Midbrain (tissue), 1 donor: ENCODE measurements at regions not wholly inside any gene's neighbourhood (a gene's known extent, or its start where the extent isn't known, plus 50 kb on each side); places are given as distances from the start of the nearest gene placed in this dataset.
"Not testable (repeated sequence)": the region's sequence is repeated elsewhere in the genome, so short reads cannot be mapped to it uniquely, and the experiment has no call there.

ENCODE experiments used
- DNase-seq: peaks from one replicate; lab custom pipeline; 2025; lab: John Stamatoyannopoulos, UW

DNA sequence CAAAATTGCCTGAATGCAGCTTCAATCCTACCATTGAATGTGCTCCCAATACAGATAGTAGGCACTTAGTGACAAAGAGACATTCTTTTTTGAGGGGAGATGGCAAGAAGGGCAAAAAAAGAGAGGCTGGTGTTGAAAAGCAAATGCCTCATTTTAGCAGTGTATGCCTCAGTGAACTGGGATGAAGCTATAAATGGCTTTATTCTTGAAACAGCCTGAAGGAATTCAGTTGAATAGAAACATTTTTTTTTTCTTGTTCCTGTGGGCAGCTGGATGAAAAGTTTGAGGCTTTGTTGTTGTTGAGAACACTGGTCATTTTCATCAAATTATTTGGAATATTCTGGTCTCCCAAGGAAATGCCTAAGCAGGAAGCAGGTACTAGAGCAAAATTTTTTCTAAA lies 228.9 kb downstream of the RNF144A start:
- peak; percentile 1 for DNase-seq

- DNase-seq = no peak
These were observed 237.4 kb downstream of the RNF144A start for GRCh38 chr2:7154656-7155055.

- no peak for DNase-seq
These were observed 244.3 kb downstream of the RNF144A start for GRCh38 chr2:7161501-7161900.

DNA sequence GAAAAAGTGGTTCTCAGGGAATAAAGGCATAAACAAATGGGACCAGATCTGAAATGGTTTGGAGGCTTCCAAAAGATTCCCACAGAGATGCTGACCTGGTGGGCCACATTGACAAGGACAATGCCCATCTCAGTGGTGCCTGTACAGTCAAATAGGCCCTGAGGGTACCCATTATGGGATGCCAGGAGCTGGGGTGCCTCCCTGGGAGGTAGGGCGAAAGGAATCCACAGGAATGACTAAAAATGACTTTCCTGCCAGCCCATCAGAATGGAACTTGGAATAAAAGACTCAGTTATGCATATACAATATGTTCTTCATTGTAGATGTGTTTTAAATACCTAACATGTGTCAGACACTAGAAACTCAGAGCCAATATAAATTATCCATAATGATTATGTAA lies 248.5 kb downstream of the RNF144A start:
- DNase-seq = no peak

- no peak for DNase-seq
These were observed 250.7 kb downstream of the RNF144A start for GRCh38 chr2:7167801-7168411.

GRCh38 chr2:7169593-7169992 lies 252.4 kb downstream of the RNF144A start:
- no peak for DNase-seq

DNA sequence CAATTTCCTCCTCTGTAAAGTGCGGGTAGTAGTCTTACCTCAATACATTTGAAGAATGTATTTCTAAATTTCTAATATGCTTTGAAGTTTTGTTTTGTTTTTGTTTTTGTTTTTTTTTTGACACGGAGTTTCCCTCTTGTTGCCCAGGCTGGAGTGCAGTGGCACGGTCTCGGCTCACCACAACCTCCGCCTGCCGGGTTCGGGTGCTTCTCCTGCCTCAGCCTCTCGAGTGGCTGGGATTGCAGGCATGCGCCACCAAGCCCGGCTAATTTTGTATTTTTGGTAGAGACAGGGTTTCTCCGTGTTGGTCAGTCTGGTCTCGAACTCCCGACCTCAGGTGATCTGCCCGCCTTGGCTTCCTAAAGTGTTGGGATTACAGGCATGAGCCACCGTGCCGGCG lies 261.8 kb downstream of the RNF144A start:
- not testable (repeated sequence) for DNase-seq

DNA sequence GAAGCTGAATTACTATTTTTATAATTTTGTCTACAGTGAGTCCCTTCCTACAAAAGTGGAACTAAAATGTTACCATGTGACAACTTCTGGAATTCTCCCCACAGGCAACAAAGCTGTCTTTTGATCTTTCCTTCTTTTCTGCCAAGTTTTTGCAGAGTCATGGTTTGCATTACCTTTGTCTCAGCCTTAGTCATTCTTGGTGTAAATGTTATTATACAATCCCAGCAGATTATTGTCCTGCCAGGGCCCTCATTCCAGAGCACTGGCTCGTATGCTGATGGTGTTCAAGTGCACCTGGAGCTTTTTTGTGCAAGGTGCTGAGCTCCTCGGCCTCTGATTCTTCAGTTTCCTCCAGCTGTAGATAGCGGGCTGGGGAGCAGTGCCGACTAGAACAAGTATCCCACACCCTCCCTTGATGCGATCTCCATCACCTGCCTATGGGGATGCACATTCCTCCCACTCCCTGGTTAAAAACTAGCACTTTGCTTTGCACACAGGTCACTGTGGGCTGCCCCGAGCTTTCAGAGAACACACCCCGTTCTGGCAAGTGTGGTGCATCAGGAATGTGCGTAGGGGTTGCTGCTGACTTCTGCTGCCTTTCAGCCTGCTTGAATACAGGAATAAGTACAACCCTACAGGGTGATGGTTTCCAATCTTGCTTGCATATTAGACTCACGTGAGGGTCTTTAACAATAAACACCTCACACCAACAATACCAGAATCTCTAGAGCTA lies 263.6 kb downstream of the RNF144A start:
- DNase-seq = no peak

DNA sequence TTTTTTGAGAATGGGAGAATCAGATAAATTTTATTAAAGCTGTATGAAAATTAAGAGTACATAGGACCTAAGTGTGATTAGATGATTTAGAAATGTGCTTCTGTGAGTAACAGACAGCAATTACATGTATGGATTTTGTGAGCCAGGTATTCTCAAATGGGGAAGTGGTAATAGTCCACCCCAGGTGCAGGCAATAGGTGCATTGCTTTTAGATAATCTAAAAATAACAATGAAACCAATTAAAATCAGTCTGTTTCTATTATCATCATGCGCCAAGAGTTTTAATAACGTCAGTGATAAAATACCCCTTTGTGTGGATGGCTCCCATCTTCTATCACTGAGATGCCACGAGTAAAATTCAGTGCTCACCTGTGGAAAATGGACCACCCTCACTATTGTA lies 265.3 kb downstream of the RNF144A start:
- DNase-seq = no peak

GRCh38 chr2:7189106-7189505 lies 271.9 kb downstream of the RNF144A start:
- DNase-seq = no peak

GRCh38 chr2:7190587-7191324 lies 273.5 kb downstream of the RNF144A start:
- no peak for DNase-seq

DNA sequence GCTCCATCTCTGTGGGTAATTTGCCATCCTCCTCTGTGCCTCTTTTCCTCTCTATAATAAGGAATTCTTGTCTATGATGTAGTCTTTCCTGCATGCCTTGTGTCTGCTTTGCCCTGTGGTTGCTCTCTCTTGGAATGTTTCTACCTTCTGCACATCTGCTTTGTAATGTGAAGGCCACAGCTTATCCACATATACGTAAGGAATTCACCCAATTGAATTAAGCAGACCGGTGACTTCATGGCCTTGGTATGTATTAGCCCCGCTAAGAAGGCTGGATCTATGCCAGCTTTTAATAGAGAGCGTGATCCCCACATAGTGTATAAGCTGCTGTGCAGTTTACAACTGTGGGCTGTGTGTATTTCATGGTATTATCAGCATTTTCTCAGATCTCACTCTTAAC lies 274.7 kb downstream of the RNF144A start:
- no peak for DNase-seq

- no peak for DNase-seq
These were observed 276.2 kb downstream of the RNF144A start for GRCh38 chr2:7193457-7193856.

- no peak for DNase-seq
These were observed 277.7 kb downstream of the RNF144A start for GRCh38 chr2:7194950-7195349.

GRCh38 chr2:7196883-7197282 lies 279.7 kb downstream of the RNF144A start:
- DNase-seq = no peak

- no peak for DNase-seq
These were observed 284.6 kb downstream of the RNF144A start for GRCh38 chr2:7201851-7202250.

GRCh38 chr2:7203056-7203467 lies 285.9 kb downstream of the RNF144A start:
- DNase-seq = peak; percentile 63

- DNase-seq = no peak
These were observed 288.1 kb downstream of the RNF144A start for GRCh38 chr2:7205151-7205830.

DNA sequence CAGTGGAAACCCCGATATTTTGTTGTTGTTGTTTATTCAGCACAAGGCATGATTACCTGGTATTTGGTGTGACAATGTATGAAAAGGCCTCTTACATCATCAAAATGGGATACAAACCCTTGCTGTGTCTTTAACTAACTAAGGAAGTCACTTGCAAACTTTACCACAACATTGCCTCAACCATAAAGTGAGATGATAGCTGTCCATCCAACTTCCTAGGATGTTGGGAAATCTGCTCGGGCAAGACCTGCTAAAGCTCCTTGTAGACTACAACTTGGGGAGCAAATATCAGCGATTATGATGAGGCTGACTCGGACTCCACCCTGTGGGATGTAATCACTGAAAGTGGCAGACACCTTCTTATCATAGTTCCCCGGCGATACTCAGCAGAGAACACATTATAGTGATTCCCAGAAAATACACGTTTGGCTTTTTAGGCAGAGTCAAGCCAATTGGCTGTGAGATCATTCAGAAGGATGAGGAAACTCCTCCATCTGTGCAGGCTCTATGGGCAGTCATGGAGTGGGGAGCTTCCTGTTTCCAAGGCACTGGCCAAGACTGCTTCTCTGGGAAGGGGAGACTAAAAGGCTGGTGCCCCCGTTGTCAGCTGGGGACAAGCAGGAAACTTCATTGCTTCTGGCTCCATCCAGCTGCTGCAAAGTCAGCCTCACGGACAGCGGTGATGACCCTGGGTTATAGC lies 289.0 kb downstream of the RNF144A start:
- DNase-seq = no peak

- DNase-seq = no peak
These were observed 290.4 kb downstream of the RNF144A start for GRCh38 chr2:7207631-7208030.

DNA sequence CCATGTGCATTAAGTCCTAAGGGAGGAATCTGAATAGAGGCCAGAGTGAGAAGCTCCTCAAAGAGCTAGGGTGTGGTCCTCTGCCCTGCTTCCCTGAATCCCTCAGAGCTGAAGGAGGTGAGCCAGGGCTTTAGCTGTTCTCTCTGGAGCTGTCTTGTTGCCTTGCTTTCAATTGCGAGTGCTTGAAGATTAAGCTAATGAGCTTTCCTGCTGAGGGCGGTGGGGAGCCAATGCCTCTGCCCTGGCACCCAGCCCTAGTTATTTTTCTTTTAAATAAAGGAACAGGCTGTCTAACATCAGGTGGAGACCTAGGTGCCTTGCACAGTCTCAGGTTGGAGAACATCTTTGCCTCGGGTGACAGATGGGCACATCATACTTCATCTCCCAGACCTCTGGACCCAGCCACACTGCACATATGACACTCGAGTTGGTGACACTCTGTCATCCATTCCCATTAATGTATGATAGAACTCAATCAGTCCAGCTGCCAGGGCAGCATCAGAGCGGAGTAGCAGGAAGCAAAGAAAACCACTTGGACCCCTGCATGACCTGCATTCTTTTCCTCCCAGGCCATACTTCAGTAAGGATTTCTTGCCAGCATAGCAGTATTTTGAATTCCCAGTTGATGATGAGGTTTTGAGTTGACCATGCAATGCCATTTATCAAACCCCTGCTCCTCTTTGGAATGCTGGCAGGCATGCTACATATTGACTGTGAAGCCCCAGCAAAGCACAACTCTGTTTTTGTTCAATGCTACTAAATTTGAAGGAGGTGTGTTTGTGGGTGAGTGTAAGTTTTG lies 292.7 kb downstream of the RNF144A start:
- DNase-seq = no peak
